ENCODE measurements at regions not wholly inside any gene's neighbourhood (a gene's known extent, or its start where the extent isn't known, plus 50 kb on each side); places are given as distances from the start of the nearest gene placed in this dataset.

GRCh38 chr1:193988885-193989284, 802.5 kb upstream of the B3GALT2 start (continued):
- TF ChIP-seq SPI1 (IDR thresholded peaks at IDR 0.05; ENCODE audit: borderline replicate concordance, insufficient read depth, low read depth, low read length) (no peak), HDGF (IDR thresholded peaks at IDR 0.05) (no peak), SUZ12 (IDR thresholded peaks at IDR 0.05; ENCODE audit: unreplicated experiment) (no peak), ZNF24 (IDR thresholded peaks at IDR 0.05) (no peak), E4F1 (IDR thresholded peaks at IDR 0.05; ENCODE audit: borderline replicate concordance, partially characterized antibody) (no peak)

GRCh38 chr1:193979219-193979618, 792.8 kb upstream of the B3GALT2 start:
- H3K9me3 ChIP-seq (replicated peaks; ENCODE audit: control insufficient read depth, insufficient read depth, low read length) = no peaks in the 10 kb centered on the region
- no TSS peak for BruUV-seq (replicated peaks)
- no peak overlapping the region for H3K4me3 ChIP-seq
- no peak for DNase-seq (ENCODE audit: low read depth, low spot score)
- ChIA-PET RAD21 (ENCODE audit: unreplicated experiment) (no interaction called here), CTCF (no interaction called here), POLR2A (no interaction called here), SMC1A (ENCODE audit: uncharacterized antibody, unreplicated experiment) (no interaction called here)
- no peaks in the 10 kb centered on the region for H3K4me1 ChIP-seq (ENCODE audit: control insufficient read depth, insufficient read depth, low read length)
- H3K27me3 ChIP-seq (replicated peaks in 1 of 2; ENCODE audit: control insufficient read depth in 2 of 2, insufficient read depth in 2 of 2, low read length in 1 of 2) = no peaks in the 10 kb centered on the region
- H3K4me2 ChIP-seq (ENCODE audit: control insufficient read depth, insufficient read depth) = no peak overlapping the region
- no peak overlapping the region for H3K27ac ChIP-seq (ENCODE audit: control insufficient read depth, insufficient read depth)
- H4K20me1 ChIP-seq (ENCODE audit: control insufficient read depth, insufficient read depth) = no peaks in the 10 kb centered on the region
- ATAC-seq = no peak
- no peak overlapping the region for H3K9ac ChIP-seq (ENCODE audit: control insufficient read depth, insufficient read depth, low read length)
- H3K79me2 ChIP-seq (ENCODE audit: control insufficient read depth, insufficient read depth, low read length) = no peaks in the 10 kb centered on the region
- no peak overlapping the region for H2AFZ ChIP-seq (ENCODE audit: control insufficient read depth, low read depth, low read length)
- intact Hi-C loops (cut with micrococcal nuclease; ENCODE audit: unreplicated experiment) (no loop called here), in situ Hi-C loops (cut with MboI) (no loop called here)
- H3K36me3 ChIP-seq (ENCODE audit: control insufficient read depth in 2 of 2, insufficient read depth in 2 of 2, low read length in 1 of 2) = no peaks in the 10 kb centered on the region
- no peak for FAIRE-seq
- WGBS (ENCODE audit: insufficient coverage, insufficient replicate concordance, low lambda C conversion rate, missing lambda C conversion rate) = 45% methylated on average over 4 of the region's 4 CpGs
- no peak for TF ChIP-seq CUX1 (IDR thresholded peaks at IDR 0.05; ENCODE audit: insufficient replicate concordance, low read depth, low read length)
- TF ChIP-seq TCF7 (IDR thresholded peaks at IDR 0.05; ENCODE audit: borderline replicate concordance) = no peak
- no peak for TF ChIP-seq ZNF592 (IDR thresholded peaks at IDR 0.05)
- no peak for TF ChIP-seq MAX (IDR thresholded peaks at IDR 0.05; ENCODE audit: low read depth, low read length)
- TF ChIP-seq JUNB (IDR thresholded peaks at IDR 0.05) = no peak
- no peak for TF ChIP-seq ASH2L (IDR thresholded peaks at IDR 0.05; ENCODE audit: borderline replicate concordance, low read depth)
- TF ChIP-seq DPF2 (IDR thresholded peaks at IDR 0.05) = no peak
